Left lobe of liver (tissue), 2 donors: ENCODE measurements at regions not wholly inside any gene's neighbourhood (a gene's known extent, or its start where the extent isn't known, plus 50 kb on each side); places are given as distances from the start of the nearest gene placed in this dataset.

Experiments
- ATAC-seq: fragments of 200-7000 bp; cut with Tn5 transposase; one replicate; pipeline ENCODE4 v1.9.1; 2020; ENCODE audit warnings: mild to moderate bottlenecking, moderate library complexity
- DNase-seq: peaks from one replicate; pipeline ENCODE4 v3.0.0-alpha.2; 2020; ENCODE audit warnings: low spot score
- donor health status: DM: no; HTN: no; CAD: no; lungs with moderate emphysema.
- donor health status: DM: no; HTN: yes; CAD: no.

DNA sequence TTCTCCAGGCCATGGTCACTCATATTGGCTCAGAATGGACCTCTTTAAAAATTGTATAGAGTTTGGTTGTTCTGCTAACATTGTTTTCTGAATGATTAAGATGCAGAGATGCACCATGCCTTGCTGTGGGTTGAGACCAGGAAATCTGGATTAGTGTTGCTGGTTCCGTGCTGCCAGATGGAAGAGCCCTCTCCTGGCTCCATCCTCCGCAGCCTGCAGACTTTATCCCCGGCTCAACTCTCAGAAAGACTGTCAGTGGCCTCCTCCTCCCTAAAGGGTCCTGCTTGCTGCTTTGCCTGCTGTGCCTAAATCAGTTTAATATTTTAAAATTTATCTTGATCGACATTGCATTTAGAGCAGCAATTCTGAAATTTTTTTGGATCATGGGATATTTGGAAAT is 196.7 kb downstream of the TENT4A start:
- DNase-seq: no peak

DNA sequence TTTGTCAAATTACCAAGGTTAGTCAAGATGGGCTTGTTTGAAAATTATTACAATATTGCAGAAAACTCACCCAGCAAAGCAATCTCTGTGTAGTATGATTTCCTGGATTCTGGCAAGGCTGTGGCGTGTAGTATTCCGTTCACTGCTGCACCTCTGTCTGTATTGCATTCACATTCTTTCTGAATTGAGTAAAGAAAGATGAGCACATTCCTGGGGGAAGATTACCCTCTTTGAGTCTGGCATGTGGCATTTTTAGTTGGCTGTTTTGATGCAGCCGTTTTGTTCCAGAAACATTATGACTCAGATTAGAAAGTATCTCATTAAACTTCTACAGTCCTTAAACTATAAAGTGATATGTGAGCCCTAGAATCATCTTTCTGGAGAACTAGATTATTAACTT is 197.7 kb downstream of the TENT4A start:
- DNase-seq: no peak
- ATAC-seq: no peak

More for the DNA sequence above, 196.7 kb downstream of the TENT4A start:
- no peak for ATAC-seq

DNA sequence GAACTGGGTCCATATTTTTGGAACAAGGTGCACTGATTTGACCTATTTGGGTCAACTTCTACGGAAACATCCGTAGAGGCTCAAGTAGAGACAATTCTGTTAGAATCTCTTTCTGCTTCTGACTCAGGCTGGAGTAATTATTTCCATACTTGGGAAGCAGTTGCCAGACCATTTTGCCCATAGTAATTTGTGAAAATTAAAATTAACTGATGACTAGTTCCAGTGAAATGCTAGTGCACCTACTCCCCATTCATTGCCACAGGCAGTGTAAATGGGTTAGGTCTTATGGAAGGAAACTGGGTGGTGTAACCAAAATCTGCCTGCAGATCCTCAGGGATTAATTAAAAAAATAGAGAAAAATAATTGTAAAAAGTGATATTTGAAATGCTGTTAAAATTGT is 201.1 kb downstream of the TENT4A start:
- ATAC-seq (no peak), DNase-seq (no peak)

DNA sequence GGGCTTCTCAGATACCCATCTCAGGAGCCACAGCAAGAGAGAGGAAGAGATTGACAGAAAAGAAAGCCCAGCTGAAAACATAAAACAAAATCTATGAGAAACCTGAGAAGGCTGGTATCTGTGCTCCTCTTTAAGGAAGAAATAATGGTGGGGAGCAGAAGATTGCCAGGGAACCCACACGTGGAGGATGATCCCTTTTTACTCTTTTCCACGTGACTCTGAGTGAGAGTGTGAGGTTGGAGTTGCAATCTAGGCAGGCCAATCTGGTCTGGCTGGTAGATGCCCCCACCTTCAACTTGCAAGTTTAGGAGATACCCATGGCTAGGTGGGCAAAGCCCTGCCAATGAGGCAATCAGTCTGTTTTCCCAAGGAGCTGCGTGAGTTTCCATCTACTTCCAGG is 202.3 kb downstream of the TENT4A start:
- ATAC-seq (no peak), DNase-seq (no peak)

DNA sequence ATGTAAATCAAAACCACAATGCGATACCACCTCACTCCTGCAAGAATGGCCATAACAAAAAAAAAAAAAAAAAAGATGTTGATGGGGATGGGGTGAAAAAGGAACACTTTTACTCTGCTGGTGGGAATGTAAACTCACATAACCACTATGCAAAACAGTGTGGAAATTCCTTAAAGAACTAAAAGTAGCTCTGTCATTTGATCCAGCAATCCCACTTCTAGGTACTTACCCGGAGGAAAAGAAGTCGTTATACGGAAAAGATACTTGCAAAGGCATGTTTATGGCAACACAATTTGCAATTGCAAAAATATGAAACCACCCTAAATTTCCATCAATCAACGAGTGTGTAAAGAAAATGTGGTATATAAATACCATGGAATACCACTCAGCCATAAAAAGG is 205.0 kb downstream of the TENT4A start:
- ATAC-seq: no peak
- no peak for DNase-seq

DNA sequence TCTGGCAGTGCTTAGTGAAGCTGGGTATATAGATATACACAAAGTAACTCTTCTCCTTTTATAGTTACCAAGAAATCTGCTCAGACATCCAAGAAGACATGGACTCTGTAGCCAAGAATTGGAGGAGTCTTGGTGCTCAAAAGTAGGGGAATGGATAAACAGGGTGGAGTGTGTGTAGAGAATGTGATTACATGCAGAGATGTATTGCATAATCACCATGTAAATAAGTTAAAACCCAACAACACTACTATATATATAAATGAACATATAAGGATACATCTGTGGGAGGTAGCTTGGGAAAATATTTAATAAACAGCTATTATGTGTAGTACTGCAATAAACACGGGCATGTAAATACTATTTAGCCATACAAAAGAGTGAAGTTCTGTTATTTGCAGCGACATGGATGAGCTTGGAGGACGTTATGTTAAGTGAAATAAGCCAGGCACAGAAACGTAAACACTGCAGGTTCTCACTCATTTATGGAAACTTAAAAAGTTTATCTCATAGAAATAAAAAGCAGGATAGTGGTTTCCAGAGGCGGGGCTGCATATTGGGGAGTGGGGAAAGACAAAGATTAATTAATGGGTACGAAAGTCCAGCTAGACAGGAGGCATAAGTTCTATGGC is 207.5 kb downstream of the TENT4A start:
- ATAC-seq: no peak
- DNase-seq: no peak

DNA sequence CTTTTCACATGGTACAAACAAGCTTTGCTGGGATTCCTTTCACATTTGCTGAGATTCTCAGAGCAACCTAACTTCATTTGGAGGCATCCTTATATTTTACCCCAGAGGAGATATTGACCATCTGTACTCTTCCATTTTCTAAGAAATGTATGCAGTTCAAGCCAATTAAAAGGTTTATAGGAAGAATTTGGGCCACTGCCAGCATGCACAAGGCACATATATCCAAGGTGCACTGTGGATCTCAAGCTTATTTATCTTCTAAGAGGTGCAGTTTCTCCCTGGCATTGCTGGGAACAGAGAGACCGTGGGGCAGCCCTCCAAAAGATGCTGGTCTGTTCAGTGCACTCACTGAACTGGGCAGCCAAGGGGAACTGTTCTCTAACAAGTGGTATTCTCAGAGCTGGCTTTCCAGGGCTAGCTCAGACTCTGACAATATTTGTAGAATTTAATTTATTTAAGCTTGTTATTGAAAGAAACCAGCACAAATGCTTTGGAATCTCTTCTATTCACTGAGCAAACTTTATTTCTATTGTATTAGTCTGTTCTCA is 213.3 kb downstream of the TENT4A start:
- no peak for ATAC-seq
- DNase-seq: no peak

DNA sequence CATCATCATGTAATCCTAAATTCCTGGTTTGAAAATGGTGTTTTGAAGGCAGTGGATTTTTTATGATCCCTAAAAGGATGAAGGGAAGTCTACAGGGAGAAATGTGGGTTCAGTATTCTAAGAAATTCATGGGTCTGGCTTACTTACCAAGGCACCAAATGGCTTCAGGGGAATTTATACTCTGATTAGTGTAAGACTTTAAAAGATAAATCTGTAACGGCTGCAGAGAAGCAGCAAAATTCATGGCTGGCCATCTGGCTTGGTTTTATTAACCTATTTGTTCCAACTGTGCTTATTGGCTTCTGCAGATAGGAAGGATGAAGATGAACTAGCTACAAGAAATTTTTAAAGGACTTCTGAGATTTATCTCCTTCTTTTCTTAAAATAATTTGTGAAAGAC is 222.8 kb downstream of the TENT4A start:
- ATAC-seq (no peak), DNase-seq (no peak)

DNA sequence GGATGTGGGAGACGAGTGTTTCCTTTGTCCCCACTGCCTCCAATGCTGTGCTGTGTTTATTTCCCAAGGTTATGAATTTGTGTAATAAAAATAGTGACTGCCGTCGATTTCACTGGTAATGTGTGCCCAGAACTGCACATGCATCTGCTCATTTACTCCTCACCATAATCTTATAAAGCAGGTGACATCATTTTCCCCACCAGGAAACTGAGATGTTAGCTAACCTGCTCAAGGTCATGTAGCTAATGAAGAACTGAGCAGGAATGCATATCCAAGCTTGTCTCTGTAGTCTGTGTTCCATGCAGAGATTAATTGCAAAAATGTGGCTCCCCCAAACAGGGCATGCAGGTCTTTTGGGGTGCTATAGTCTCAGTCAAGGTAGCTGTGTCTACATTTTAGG is 224.4 kb downstream of the TENT4A start:
- no peak for DNase-seq
- ATAC-seq: no peak

DNA sequence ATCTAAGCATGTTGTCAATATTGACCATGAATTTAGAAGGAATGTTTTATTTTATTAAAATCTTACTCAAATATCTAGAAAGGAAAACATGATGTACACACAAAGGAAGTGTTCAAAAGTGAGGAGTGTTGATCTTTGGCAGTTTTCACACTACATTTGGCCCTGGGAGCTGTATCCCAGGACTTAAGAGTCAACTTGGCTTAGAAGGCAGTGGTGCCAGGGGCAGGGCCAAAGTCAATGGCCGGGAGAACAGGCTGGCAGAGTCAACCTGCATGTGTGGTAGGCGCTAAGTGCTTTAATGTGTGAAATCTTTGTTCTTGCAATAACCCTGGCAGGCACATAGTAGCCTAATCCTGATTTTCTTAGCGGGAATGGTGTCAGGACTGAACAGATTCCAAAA is 228.4 kb downstream of the TENT4A start:
- ATAC-seq: no peak
- DNase-seq: no peak

DNA sequence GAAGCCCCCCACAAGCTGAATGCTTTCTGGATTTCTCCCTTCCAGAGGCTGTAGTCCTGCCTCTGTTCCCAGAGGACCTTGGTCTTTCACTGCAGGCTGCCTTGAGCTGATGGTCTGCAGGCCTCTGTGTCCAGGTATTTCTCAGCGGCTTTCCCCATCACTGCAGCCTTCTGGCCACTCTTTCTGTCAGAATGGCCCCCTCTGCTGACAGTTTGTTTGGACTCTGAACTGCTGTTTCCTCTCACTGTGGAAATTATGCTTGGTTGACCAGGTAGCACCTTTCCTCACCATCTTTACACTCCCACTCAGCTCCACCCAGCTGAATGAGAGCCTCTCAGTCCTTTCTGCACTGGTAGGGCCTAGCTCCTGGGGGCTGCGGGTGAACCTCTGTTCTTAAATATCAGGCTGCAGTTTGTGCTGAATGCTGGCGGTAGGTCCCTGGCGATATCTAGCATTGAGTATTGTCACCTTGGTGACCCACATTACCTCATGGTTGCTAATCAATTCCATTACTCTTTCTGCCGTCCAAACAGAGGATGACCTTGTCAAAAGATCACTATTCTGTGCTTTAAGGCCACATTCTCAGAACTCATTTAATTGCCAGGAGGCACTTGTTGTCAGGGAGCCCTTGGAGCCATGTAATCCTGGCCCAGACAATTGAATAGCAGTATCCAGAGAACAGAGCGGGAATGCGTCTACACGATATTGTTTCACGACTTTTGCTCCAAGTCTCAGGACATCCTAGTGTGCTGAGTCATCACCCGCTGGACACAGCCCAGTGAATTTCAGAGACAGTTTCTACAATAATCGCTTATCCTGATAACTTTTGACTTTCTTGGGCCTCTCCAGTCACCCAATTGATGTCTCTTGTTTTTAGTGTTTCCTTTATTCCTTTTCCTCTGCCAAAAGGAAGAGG is 230.2 kb downstream of the TENT4A start:
- DNase-seq: no peak
- ATAC-seq: no peak

DNA sequence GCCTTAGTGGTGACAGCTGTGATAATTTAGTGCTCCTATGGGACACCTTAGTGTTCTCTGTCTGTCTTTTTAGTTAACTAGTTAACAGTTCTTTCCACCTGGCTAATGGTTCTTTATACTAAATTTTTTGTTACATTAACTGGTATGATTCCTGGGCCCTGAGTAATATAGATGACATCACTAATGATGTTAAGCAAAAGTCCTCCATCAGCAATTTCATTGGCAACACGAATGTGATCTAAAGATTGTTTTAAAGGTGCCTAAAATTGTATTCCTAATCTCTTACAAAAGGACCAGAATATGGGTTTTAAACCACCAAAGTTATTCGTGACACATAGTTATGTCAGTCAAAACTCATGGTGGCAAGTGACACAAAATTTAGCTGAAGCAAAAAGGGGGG is 235.3 kb downstream of the TENT4A start:
- DNase-seq (no peak), ATAC-seq (no peak)

DNA sequence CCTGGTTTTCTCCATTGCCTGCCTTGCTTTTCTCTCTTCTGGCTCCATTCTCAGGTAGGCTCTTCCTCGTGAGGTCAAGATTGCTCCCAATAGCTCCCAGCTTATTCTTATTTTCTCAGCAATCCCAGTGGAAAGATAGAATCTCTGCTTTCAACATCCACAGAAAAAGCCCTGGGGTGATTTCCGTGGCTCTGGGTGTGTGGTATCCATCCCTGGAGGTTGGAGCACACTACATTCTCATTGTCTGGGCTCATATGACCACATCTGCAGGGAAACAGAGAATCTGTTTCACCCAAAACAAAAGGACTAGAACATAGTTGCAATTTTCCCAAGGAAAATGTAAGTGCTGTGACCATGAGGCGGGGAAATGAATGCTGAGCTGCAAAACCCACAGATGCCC is 236.0 kb downstream of the TENT4A start:
- no peak for DNase-seq
- ATAC-seq: no peak

DNA sequence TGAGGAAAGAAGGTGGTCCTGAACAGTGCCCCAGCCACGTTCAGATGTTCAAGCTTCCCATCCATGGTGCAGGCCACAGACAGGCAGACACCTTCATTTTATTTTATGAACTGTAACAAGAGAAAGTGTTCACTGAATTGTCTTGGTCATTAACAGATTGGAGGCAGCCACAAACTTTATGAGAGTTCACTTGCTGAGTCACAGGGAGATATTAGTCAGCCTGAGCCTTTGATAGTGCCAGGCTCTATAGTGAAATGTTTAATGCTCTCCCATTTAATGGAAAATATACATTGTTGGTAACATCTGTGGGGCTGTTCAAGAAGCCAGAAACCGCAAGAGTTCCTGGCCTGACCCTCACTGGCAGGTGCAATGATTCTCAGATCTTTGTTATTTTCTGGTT is 237.0 kb downstream of the TENT4A start:
- no peak for DNase-seq
- ATAC-seq: no peak

DNA sequence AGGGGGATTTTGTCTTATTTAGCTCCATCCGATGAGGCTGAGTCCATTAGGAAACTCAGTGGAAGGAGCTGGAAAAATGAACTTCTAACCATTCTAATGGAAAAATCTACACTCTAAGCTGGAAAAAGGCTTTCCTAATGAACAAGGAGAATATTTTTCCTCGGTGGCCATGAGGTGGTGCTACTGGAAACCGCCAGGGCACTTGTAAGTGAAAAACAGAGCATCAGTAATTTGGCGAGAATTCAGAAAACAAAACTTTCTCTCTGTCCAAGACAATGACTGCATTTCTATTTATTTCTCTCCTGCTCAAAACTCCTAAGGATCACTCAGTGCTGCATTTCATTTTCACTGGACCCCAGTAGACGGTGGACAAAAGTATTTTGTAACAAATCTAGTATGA is 237.6 kb downstream of the TENT4A start:
- DNase-seq: no peak
- ATAC-seq: no peak

DNA sequence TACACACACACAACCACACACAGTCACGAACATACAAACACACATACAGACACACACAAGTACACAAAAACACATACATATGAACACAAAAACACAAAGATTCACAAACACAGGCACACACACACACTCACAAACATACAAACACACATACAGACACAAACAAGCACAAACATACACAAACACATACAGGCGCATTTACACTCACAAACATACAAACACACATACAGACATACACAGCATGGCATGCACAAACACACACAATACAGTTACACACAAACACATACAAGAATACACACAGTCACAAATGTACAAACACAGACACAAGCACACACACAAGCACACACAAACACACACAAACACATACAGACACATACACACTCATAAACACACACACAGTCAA is 247.9 kb downstream of the TENT4A start:
- DNase-seq (no peak), ATAC-seq (no peak)

DNA sequence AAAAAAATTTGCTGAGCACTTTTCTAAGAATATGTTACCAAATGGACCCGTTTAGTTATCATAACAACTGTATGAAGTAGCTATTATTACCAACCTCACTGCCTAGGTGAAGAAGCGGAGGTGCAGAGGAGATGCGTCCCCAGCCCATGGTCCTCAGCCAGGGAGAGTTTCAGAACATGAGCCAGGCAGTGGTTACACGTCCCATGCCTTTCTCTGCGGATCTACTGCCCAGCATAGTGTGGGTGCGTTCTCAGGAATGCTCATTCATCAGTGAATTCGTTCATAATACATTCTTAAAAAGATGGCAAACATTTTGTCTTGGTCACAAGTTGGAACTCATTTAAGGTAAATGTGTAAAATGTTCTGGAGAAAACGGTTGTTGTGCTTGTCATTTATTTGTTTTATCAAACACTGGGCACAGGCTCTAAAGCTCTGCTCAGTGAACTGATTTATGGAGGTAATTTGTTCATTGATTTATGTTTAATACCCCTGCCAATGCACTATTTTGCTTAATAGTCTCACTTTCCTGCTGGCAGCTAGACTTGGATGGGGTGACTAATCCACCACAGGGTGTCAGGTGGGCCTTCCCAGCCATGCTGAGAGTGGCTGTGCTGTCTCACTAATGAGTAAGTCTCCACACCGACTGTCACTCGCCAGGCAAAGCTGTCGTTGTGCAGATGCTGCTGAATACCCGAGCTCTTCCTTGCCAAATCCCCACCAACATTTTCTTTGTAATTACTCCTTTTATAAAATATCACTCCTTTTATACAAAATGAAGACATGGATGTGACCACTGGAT is 248.8 kb downstream of the TENT4A start:
- DNase-seq: no peak
- no peak for ATAC-seq

DNA sequence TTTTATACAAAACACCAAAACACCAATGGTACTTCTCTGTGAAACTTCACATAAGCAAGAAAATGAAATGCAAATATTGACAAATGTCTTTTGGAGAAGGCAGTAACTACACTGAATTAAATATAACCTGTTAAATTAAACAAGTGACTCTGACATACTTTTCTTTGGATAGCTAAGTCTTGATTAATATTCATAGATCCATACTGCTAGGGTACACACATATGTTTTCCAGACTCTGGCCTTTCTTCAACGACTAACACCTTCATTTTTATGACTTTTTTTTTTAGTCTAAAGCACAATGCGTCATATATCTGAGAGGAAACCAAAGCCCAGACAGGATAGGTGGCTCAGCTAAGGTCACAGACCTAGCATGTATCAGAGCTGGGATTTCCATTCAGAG is 263.7 kb downstream of the TENT4A start:
- ATAC-seq (no peak), DNase-seq (no peak)

DNA sequence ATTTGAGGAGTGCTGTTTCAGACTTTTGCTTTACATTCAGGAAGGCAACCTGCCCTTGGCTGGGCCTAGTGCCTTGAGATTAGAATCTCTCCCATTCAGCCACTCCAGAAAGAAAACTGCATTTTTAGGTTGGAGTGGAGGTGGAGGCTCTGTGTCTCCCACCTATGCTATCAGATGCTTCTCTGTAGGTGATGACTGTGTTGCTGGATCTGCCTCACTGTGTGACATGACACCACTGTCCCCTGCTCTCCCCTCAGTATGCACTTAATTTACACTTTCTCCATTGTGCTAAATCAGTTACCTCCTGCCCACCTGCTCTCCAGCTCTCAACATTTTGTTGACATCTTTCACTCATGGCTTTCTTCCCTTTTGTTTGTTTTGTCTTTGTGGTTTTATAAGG is 265.8 kb downstream of the TENT4A start:
- ATAC-seq (no peak), DNase-seq (no peak)

DNA sequence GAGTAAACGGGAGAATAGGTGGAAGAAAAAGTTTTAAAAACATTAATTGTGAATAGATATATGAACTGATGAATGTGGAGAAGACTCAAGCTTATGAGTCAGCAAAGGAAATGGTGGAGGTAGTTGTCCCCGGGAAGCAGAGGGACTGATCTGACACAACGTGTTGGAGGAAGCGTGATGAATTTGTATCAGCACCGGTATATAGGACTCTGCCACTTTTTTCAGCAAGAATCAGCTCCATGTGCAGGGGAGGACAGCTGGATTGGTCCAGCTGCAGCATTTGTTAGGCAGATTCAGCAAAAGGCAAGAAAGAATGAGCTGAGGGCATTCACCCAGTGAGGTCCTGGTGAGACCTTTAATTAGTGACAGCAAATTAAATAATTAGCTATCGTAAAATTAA is 276.0 kb downstream of the TENT4A start:
- ATAC-seq (no peak), DNase-seq (no peak)

DNA sequence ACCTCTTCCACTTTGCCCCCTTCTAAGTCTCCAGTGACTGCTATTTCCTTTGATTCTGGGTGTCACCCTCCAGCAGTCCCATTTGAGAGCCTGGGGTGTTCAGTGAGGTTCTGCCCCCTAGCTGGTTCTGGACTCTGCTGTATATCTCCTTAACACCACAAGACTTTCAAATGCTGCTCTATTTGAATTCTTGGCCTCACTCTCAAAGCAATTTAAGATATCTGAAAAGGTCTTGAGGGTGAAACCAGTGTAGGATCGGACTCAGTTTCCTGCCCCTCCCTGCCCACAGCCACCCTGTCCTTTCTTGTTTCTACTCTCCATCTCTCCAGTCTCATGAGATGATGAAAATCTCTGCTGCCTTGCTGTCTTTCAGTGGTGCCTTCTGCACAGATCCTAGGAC is 280.9 kb downstream of the TENT4A start:
- ATAC-seq: no peak
- DNase-seq: no peak

DNA sequence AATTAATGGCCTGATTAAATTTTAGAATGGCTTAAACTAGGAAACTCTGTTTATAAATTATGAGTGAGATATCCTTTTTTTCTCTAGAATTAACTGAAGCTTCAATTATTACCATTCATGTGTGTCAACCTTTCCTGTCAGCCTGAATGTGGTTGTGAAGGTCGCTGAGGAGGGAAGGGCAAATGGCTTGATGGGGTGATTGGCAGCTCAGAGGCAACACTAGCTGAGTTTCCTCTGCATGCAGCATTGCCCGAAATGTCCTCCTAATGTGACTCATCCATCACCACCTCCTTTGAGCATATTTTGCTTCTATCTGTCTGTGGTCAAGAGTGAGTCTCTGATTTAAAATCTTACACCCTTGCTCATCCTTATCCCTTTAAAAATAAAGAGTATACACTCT is 281.9 kb downstream of the TENT4A start:
- ATAC-seq (no peak), DNase-seq (no peak)
